SU-DHL-6 (cell line): ENCODE measurements at regions not wholly inside any gene's neighbourhood (a gene's known extent, or its start where the extent isn't known, plus 50 kb on each side); places are given as distances from the start of the nearest gene placed in this dataset.

ENCODE experiments used
- EZH2phosphoT487 ChIP-seq: fragments of 200-600 bp; sonication (generic), shearing (Covaris generic); conservative IDR thresholded peaks from 2 replicates; pipeline ENCODE4 v1.6.1; 2018; ENCODE audit warnings: mild to moderate bottlenecking, antibody characterized with exemption, low read length, moderate library complexity, mixed read lengths
- TF ChIP-seq, protein P1 (sequence below): fragments of 200-600 bp; sonication (generic); IDR thresholded peaks from one replicate; pipeline ENCODE4 v1.5.1; 2017; ENCODE audit warnings: antibody characterized with exemption, mild to moderate bottlenecking, low read length, moderate library complexity; ENCODE audit not compliant: insufficient read depth, poor library complexity, severe bottlenecking

DNA sequence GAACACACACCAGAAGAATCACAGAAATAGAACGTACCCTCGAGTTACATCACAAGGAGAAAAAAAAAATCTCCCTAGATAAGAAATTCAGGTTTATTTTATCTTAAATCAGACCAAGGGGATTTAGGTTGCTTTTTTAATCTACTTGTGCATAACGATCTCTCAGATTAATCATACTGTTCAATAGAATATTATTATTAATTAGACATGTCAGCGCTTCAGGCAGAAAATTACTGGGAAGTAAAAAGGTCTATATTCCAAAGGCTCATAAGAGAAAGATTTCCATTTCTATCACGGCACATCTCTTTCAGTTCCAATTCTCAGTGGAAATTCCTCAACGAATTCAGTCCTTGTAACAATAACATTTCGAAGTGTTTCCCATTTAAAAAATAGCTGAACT lies 77.7 kb upstream of the PSMD7 start:
- TF ChIP-seq, protein P1, sequence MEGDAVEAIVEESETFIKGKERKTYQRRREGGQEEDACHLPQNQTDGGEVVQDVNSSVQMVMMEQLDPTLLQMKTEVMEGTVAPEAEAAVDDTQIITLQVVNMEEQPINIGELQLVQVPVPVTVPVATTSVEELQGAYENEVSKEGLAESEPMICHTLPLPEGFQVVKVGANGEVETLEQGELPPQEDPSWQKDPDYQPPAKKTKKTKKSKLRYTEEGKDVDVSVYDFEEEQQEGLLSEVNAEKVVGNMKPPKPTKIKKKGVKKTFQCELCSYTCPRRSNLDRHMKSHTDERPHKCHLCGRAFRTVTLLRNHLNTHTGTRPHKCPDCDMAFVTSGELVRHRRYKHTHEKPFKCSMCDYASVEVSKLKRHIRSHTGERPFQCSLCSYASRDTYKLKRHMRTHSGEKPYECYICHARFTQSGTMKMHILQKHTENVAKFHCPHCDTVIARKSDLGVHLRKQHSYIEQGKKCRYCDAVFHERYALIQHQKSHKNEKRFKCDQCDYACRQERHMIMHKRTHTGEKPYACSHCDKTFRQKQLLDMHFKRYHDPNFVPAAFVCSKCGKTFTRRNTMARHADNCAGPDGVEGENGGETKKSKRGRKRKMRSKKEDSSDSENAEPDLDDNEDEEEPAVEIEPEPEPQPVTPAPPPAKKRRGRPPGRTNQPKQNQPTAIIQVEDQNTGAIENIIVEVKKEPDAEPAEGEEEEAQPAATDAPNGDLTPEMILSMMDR: no peak
- TF ChIP-seq EZH2phosphoT487: no peak
